ENCODE measurements at regions not wholly inside any gene's neighbourhood (a gene's known extent, or its start where the extent isn't known, plus 50 kb on each side); places are given as distances from the start of the nearest gene placed in this dataset.

DNA sequence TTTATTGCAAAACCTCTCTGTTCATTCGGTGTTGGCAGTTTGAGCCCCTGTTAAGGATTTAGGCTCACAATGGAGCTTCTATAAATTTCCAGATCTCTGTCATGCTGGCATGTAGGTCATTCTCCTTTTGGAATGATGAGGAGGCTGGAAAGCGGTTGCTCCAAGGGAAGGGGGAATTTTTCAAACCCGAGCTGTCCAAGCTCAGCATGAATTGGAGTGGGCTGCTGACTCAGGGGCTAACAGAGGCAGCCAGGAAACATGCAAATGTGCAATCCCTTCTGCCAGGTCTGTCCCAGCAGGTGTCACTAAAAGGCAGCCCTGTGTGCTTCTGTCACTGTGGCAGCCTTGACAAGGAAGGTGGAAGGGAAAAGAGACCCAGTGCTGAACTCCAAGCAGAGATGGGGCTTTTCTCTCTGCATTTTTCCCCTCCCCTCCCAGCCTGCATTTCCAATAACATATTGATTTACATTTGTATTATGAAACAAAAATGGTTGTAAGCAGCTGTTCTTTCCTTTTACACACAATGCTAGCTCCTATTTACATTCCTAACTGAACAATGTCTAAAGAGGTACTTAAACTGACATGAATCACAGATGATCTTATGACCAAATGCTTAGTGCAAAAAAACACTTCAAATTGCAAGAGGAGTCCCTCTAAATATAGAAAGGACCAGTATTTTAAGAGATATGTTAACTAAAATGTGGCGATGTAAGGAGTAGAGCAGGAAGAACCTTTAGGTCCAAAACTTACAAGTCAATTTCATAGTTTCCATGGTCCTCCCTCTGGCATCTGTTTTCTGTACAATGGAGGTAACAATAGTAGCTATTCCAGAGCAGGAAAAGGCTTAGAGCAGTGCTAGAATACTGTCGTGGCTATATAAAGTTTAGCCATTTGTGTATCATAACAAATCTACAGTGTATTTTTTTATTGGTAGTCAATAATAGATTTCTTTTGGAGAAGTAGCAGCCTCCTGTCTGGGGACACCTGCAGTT is 84.5 kb upstream of the ATP10A start:
- DNase-seq, result peak; percentile 9 to 23 (median 22)

GRCh38 chr15:25946241-25946805 is 83.2 kb upstream of the ATP10A start:
- no peak for DNase-seq

DNA sequence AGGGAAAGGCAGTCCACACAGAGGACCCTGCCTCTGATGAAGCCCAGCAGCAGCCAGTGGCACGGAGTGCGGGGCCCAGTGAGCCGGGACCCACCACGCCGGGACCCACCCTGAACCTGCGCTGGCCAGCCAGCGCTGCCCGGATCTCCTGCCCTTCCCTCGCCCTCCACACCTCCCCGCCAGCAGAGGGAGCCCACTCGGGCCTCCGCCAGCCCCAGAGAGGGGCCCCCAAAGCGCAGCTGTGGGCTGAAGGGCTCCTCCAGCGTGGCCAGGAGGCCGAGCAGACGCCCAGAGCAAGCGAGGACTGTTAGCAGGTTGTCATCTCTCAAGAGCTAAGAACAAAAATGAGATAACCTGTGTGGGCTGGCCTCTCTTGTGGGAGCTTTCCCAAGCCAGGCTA is 81.3 kb upstream of the ATP10A start:
- DNase-seq, result no peak

DNA sequence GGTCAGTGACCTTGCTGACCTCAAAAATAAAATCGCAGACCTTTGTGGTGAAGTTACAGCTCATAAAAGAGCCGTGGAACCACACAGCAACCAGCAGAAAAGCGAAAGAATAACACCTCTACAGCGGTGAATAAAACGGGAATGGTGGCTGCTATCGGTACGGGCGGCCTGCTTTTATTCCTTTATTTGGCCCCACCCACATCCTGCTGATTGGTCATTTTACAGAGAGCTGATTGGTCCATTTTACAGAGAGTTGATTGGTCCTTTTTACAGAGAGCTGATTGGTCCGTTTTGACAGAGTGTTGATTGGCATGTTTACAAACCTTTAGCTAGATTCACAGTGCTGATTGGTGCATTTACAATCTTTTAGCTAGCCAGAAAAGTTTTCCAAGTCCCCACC is 80.7 kb upstream of the ATP10A start:
- no peak for DNase-seq

GRCh38 chr15:25939122-25939521 is 76.0 kb upstream of the ATP10A start:
- no peak for DNase-seq

GRCh38 chr15:25937796-25938195 is 74.7 kb upstream of the ATP10A start:
- DNase-seq, result no peak

- no peak for DNase-seq
Observed at GRCh38 chr15:25936004-25936403, 72.9 kb upstream of the ATP10A start.

- peak; percentile 75 to 80 (median 79) for DNase-seq
Observed at GRCh38 chr15:25933456-25934158, 70.5 kb upstream of the ATP10A start.

DNA sequence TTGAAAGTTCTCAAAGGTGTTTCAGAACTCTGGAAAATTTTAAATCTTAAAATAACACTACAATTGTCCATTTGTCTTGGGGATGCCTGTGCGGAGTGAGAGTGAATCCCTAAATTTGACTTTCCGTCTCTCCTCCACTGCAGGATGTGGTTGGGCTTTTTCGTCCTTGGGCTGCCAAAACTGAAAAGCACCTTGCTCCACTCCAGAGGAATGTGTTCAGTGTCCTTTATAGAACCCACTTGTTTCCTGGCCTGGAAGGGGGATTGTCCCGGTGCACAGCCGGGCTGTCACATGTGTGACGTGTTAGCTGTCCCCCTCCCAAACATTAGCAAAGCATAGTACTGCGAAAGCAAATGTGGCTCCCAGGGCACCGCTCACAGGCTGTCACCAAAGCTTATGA is 69.6 kb upstream of the ATP10A start:
- DNase-seq, result no peak

DNA sequence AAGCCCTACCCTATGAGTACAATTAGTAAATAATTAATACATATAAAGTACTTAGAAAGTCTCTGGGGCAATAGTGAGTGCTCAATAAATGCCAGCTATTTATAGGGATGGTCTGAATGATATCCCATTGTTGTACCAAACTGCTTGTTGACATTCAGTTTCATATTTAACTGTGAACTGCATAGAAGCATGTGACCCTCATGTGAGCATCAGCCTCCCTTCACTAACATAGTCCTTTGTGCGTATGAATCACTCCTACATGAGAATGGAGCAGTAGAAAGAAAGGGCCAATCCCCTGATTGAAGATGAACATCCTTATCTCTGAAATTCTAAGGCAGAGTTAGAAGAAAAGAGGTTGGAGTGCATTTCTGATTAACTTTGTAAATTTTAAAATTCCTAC is 68.7 kb upstream of the ATP10A start:
- peak; percentile 54 to 65 (median 55) for DNase-seq

GRCh38 chr15:25930931-25931330 is 67.8 kb upstream of the ATP10A start:
- DNase-seq, result no peak
